Ishikawa (cell line): ENCODE measurements at regions not wholly inside any gene's neighbourhood (a gene's known extent, or its start where the extent isn't known, plus 50 kb on each side); places are given as distances from the start of the nearest gene placed in this dataset.

Experiments
- CEBPB ChIP-seq: IDR thresholded peaks from 2 replicates; pipeline ENCODE4 v1.6.1; 2012
- CREB1 ChIP-seq: IDR thresholded peaks from 2 replicates; pipeline ENCODE4 v1.6.1; 2012; ENCODE audit warnings: low read depth
- EGR1 ChIP-seq: IDR thresholded peaks from 2 replicates; pipeline ENCODE4 v1.6.1; 2012
- EP300 ChIP-seq: IDR thresholded peaks from 2 replicates; pipeline ENCODE4 v1.6.1; 2012; ENCODE audit warnings: borderline replicate concordance
- FOXM1 ChIP-seq: IDR thresholded peaks from 2 replicates; pipeline ENCODE4 v1.6.1; 2012; ENCODE audit warnings: low read depth, borderline replicate concordance
- MAX ChIP-seq: IDR thresholded peaks from 2 replicates; pipeline ENCODE4 v1.6.1; 2012
- NFIC ChIP-seq: IDR thresholded peaks from 2 replicates; pipeline ENCODE4 v1.6.1; 2012
- RAD21 ChIP-seq: IDR thresholded peaks from 2 replicates; pipeline ENCODE4 v1.6.1; 2012; ENCODE audit warnings: low read depth
- TAF1 ChIP-seq: IDR thresholded peaks from 2 replicates; pipeline ENCODE4 v1.6.1; 2012; ENCODE audit warnings: low read depth, mild to moderate bottlenecking
- TCF12 ChIP-seq: IDR thresholded peaks from 2 replicates; pipeline ENCODE4 v1.6.1; 2012; ENCODE audit warnings: low read depth
- TEAD4 ChIP-seq: IDR thresholded peaks from 2 replicates; pipeline ENCODE4 v1.6.1; 2012
- USF1 ChIP-seq: IDR thresholded peaks from 2 replicates; pipeline ENCODE4 v1.6.1; 2012
- YY1 ChIP-seq: IDR thresholded peaks from 2 replicates; pipeline ENCODE4 v1.6.1; 2012; ENCODE audit warnings: low read depth
- ZBTB7A ChIP-seq: IDR thresholded peaks from 2 replicates; pipeline ENCODE4 v1.6.1; 2012; ENCODE audit warnings: low read depth
- TF ChIP-seq, protein P1 (sequence below): IDR thresholded peaks from 2 replicates; pipeline ENCODE4 v1.6.1; 2012; ENCODE audit warnings: low read depth, mild to moderate bottlenecking

DNA sequence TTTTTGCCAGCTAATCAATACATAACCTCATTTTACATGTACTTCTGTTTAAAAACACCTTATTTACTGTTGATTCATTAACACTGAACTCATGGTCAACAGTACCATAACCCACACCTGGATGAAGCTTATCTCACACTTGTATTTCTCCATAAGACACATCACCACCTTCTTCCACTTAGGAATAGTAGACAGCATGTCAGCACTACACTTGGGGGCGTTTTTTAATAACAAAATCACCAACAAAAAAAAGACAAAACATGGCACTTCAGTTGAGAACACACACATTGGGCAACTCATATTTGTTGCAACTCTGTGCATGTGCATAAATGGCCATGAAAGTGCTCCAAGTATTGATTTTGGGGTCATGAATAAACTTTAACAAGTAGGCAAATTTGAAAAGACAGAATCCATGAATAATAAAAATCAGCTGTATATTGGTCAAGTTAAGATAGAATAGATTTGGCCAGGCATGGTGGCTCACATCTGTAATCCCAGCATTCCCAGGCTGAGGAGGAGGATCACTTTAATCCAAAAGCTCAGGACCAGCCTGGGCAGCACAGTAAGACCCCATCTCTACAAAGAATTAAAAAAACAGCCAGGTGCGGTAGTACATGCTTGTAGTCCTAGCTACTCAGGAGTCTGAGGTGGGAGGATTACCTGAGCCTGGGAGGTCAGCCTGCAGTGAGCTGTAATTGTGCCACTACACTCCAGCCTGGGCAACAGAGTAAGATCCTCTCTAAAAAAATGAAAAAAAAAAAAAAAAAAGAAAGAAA lies 84.4 kb upstream of the SRD5A2 start:
- no peak for TF ChIP-seq TEAD4
- TF ChIP-seq YY1, result no peak
- no peak for TF ChIP-seq RAD21
- TF ChIP-seq ZBTB7A, result no peak
- TF ChIP-seq CREB1, result no peak
- no peak for TF ChIP-seq CEBPB
- TF ChIP-seq, protein P1, sequence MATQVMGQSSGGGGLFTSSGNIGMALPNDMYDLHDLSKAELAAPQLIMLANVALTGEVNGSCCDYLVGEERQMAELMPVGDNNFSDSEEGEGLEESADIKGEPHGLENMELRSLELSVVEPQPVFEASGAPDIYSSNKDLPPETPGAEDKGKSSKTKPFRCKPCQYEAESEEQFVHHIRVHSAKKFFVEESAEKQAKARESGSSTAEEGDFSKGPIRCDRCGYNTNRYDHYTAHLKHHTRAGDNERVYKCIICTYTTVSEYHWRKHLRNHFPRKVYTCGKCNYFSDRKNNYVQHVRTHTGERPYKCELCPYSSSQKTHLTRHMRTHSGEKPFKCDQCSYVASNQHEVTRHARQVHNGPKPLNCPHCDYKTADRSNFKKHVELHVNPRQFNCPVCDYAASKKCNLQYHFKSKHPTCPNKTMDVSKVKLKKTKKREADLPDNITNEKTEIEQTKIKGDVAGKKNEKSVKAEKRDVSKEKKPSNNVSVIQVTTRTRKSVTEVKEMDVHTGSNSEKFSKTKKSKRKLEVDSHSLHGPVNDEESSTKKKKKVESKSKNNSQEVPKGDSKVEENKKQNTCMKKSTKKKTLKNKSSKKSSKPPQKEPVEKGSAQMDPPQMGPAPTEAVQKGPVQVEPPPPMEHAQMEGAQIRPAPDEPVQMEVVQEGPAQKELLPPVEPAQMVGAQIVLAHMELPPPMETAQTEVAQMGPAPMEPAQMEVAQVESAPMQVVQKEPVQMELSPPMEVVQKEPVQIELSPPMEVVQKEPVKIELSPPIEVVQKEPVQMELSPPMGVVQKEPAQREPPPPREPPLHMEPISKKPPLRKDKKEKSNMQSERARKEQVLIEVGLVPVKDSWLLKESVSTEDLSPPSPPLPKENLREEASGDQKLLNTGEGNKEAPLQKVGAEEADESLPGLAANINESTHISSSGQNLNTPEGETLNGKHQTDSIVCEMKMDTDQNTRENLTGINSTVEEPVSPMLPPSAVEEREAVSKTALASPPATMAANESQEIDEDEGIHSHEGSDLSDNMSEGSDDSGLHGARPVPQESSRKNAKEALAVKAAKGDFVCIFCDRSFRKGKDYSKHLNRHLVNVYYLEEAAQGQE, result no peak
- no peak for TF ChIP-seq MAX
- TF ChIP-seq EGR1, result no peak
- TF ChIP-seq TCF12, result no peak

- TF ChIP-seq RAD21, result no peak
Observed at GRCh38 chr2:31660812-31661335, 80.1 kb upstream of the SRD5A2 start.

DNA sequence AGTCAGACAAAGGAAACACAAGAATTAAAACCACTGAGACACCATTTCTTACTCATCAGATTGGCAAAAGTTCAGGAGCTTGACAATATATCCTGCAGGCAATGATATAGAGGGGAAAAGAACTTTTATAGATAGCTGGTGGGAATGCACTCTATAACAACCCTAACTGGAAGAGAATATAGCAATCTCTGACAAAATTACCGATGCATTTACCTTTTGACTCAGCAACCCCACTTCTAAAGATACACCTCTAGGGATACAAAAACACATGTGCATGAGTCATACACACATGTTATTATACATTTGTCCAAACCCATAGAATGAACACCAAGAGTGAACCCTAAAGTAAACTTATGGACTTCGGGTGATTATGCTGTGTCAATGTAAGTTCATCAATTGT lies 79.4 kb upstream of the SRD5A2 start:
- TF ChIP-seq YY1, result no peak

DNA sequence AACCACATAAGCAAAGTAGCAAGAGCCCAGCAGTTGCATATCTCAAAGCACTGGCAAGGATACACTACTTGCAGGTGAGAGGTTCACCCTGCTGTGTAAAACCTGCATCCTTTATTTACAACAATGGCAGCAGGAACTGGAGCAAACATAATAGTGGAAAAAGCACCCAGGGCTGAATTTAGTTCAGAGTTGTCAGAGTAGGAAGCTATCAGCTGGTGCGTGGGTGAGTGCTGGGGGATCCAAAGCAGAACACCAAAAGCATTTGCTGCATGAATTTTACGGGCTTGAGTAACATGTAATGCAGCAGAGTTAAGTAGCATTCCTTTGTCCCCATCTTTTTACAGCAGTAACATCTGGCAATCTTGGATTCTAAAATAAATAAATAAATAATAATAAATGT lies 73.5 kb upstream of the SRD5A2 start:
- TF ChIP-seq, protein P1, result no peak
- no peak for TF ChIP-seq CEBPB
- TF ChIP-seq TEAD4, result no peak
- no peak for TF ChIP-seq TAF1
- no peak for TF ChIP-seq YY1
- no peak for TF ChIP-seq NFIC
- TF ChIP-seq ZBTB7A, result no peak
- TF ChIP-seq CREB1, result no peak
- no peak for TF ChIP-seq FOXM1
- no peak for TF ChIP-seq TCF12
- TF ChIP-seq EP300, result no peak
- no peak for TF ChIP-seq MAX

DNA sequence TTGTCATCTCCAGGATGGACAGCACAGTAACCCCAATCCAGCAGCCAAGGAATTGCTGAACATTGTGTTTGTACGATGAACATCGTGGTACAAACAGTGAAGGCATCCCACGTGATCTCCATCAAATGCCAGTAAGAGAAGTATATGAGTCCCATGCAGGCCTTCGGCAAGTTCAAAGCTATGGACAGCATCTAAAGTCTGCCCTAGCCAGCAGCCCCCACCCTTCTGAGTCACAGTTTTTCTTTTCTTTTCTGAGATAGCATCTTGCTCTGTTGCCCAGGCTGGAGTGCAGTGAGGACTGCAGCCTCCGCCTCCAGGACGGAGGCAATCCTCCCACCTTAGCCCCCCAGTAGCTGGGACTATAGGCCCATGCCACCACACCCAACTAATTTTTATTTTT lies 71.0 kb upstream of the SRD5A2 start:
- TF ChIP-seq NFIC, result no peak
- no peak for TF ChIP-seq USF1
- TF ChIP-seq ZBTB7A, result no peak
- no peak for TF ChIP-seq RAD21
- no peak for TF ChIP-seq CEBPB
- no peak for TF ChIP-seq EGR1
- TF ChIP-seq EP300, result no peak
- no peak for TF ChIP-seq CREB1
- TF ChIP-seq, protein P1, result no peak
- no peak for TF ChIP-seq TEAD4
- no peak for TF ChIP-seq TAF1
- no peak for TF ChIP-seq FOXM1
- TF ChIP-seq MAX, result no peak
- TF ChIP-seq TCF12, result no peak
- TF ChIP-seq YY1, result no peak
